GM10266 (cell line): ENCODE measurements at regions not wholly inside any gene's neighbourhood (a gene's known extent, or its start where the extent isn't known, plus 50 kb on each side); places are given as distances from the start of the nearest gene placed in this dataset.

Experiments used
- DNase-seq: peaks from one replicate; pipeline ENCODE4 v3.0.0; 2012; ENCODE audit errors: extremely low spot score
- TF ChIP-seq, protein P1 (sequence below): IDR thresholded peaks from 2 replicates; pipeline ENCODE4 v1.5.1; 2012; ENCODE audit warnings: mild to moderate bottlenecking, low read depth; ENCODE audit not compliant: control insufficient read depth, insufficient read depth; ENCODE audit errors: missing control alignments

DNA sequence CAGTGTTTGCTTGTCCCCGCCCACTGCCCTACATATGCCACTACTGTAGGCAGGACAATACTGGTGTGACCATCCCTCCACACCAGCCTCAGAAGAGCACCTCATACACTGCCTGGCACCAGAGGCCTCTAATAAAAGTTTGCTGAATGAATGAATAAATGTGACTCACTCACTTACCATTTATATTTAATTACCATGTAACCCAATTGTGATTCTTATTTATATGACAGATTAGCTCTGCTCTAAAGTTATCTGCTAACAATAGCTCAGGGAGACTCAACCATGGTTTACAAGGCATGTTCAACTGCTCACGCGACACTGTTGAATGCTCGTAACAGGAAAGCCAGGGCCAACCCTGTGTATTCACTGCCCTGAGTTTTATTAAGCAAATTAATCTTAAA lies 66.0 kb upstream of the DOCK9 start:
- DNase-seq = no peak
- TF ChIP-seq, protein P1, sequence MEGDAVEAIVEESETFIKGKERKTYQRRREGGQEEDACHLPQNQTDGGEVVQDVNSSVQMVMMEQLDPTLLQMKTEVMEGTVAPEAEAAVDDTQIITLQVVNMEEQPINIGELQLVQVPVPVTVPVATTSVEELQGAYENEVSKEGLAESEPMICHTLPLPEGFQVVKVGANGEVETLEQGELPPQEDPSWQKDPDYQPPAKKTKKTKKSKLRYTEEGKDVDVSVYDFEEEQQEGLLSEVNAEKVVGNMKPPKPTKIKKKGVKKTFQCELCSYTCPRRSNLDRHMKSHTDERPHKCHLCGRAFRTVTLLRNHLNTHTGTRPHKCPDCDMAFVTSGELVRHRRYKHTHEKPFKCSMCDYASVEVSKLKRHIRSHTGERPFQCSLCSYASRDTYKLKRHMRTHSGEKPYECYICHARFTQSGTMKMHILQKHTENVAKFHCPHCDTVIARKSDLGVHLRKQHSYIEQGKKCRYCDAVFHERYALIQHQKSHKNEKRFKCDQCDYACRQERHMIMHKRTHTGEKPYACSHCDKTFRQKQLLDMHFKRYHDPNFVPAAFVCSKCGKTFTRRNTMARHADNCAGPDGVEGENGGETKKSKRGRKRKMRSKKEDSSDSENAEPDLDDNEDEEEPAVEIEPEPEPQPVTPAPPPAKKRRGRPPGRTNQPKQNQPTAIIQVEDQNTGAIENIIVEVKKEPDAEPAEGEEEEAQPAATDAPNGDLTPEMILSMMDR = no peak

DNA sequence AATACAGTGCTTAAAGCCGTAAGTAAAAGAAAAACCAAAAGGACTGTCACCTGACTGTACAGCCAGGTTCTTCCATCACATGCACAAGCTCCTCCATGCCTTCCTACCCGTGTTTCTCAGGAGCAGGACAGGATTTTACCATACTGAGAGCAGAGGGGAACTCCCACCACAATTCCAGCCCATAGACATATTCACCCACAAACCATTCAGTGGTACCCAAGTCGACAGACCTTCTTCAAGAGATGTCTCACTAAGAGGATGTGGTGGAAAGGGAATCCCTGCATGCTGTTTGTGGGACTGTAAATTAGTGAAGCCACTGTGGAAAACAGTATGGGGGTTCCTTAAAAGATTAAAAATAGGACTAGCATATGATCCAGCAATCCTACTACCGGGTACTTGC lies 66.9 kb upstream of the DOCK9 start:
- TF ChIP-seq, protein P1 = no peak
- DNase-seq = no peak

DNA sequence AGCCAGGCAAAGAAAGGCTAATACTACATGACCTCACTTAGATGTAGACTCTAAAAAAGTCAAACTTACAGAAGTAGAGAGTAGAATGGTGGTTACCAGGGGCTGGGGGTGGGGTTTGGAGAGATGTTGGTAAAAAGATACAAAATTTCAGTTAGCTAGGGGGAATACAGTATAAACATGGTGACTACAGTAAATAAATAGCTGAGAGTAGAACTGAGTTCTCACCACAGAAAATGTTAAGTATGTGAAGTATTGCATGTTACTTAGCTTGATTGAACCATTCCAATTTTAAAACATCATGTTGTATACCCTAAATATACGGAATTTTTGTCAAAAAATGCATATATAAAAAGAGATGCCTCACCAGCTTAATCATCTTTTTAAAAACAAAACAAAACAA lies 67.5 kb upstream of the DOCK9 start:
- DNase-seq = no peak
- TF ChIP-seq, protein P1 = no peak

DNA sequence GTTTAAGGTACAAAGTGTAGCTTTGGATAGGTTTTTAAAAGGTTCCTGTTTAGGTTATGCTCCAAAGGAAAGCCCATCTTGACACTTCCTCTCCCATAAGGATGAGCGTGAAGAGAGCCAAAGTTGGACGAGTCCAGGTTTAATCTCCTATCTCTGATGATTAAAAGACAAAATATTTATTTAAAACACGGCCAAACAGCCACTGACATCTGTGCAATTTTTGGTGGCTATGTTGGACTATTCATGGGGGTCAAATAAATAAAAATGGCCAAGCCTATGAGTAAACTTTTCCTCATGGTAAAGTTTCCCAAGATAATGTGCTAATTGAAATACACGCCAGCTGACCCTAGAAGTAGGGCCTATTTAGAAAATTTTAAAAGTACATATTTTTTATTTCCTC lies 69.0 kb upstream of the DOCK9 start:
- TF ChIP-seq, protein P1 = no peak
- no peak for DNase-seq

DNA sequence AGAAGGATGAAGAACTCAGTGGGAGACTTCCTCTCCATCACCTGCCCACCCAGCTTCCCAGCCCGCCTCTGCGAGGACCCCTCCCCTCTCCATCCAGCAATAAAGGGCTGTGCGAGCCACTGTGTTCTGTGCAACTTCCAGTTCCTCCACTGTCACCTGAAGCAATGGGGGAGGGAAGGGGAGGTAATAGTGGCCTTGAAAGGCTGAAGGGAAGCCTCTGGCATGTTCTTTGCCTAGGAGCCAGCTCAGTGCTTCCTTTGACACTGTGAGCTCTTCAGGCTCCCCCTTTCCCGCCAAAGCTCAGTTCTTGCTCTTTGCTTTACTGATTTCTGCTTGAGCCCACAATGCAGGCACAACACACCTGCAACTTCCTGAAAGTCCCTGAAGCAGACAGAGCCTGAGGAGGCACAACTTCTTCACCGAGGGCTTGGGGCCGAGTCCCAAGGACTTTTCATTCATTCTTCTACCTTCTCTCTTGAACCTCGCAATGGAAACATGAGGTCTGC lies 73.2 kb upstream of the DOCK9 start:
- TF ChIP-seq, protein P1 = no peak
- DNase-seq = no peak

DNA sequence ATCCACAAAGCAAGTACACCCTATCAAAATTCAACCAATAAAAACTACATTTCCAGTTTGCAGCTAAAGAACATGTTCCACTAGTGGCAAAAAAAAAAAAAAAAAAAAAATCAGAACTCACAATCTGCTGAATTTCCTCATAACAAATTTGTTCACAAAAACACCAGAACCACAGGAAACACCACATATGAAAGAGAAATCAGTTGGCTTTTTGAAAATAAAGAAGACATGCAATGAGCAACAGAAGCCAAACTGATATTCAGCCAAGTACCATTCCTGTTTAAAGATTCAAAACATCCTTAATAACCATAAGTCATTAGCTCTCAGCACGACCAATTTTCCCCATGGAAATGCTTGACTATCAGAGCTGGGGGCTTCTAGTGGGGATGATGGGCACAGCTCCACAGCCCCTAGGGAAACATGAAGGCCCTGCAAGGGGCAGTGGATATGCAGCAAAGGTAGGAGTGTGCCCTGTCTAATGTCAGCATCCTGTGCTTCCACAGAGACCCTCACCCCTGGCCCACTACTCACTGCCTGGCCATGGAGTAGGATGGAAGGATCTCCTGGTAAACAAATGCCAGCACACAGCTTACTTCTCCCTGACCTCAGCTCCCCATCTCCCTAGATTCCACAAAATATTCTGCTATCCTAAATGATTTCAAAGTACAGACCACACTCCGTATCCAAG lies 74.0 kb upstream of the DOCK9 start:
- TF ChIP-seq, protein P1 = no peak
- no peak for DNase-seq

DNA sequence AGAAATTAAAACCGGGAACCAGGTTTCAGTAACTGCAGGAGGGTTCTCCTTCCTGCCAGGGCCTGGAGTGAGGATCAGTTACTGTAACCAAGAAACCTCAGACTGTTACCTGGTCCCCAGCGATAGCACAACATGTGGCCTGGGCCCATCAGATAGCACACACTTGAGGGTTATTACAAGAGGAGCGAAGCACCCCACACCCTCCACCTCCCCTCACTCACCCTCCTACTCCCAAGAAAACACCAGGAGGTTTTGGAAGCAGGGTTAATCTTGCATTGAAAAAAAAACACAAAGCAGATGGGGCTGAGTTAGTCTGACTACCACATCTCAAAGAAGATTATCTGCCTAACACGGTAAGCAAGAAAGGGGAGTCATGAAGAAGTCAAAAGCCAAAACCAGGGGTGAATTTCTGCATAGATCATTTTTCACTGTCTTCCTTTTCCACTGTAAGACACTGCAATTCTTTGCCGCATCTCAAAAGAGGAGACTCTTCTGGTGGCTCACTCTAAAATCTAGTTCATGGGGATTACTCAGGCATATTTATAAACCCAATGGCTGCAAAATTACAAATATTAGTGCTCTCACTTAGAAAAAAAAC lies 75.9 kb upstream of the DOCK9 start:
- no peak for DNase-seq
- TF ChIP-seq, protein P1 = no peak
